GM23338 (cell line): ENCODE measurements at regions not wholly inside any gene's neighbourhood (a gene's known extent, or its start where the extent isn't known, plus 50 kb on each side); places are given as distances from the start of the nearest gene placed in this dataset.
A peak's percentile ranks its signal among the peaks of the same experiment; 100 is the strongest.

Experiments
- ATAC-seq: fragments of 200-7000 bp; cut with Tn5 transposase; 3 replicates; pipeline ENCODE4 v1.9.1; 2020
- DNase-seq: peaks from one replicate; pipeline ENCODE4 v3.0.0-alpha.2; 2015; ENCODE audit warnings: low spot score
- H2AFZ ChIP-seq: fragments of 200-600 bp; sonication (generic); 2 replicates; pipeline ENCODE4 v1.8.0; 2016; ENCODE audit warnings: antibody characterized with exemption, mild to moderate bottlenecking, moderate library complexity
- H3F3A ChIP-seq: fragments of 200-600 bp; sonication (generic); replicated peaks from 2 replicates; pipeline ENCODE4 v1.8.0; 2017; ENCODE audit warnings: antibody characterized with exemption, mixed run types, low read depth
- H3K27ac ChIP-seq: fragments of 200-600 bp; sonication (generic); 2 replicates; pipeline ENCODE4 v1.6.1; 2016; ENCODE audit warnings: low read depth
- H3K27me3 ChIP-seq: fragments of 200-600 bp; sonication (generic); 2 replicates; pipeline ENCODE4 v1.8.0; 2016; ENCODE audit warnings: mild to moderate bottlenecking, mixed run types, moderate library complexity; ENCODE audit not compliant: insufficient read depth
- H3K36me3 ChIP-seq: fragments of 200-600 bp; sonication (generic); 2 replicates; pipeline ENCODE4 v1.8.0; 2016; ENCODE audit warnings: mild to moderate bottlenecking; ENCODE audit not compliant: insufficient read depth
- H3K4me1 ChIP-seq: fragments of 200-600 bp; sonication (generic); 2 replicates; pipeline ENCODE4 v1.8.0; 2016; ENCODE audit warnings: mild to moderate bottlenecking, moderate library complexity; ENCODE audit not compliant: insufficient read depth
- H3K4me2 ChIP-seq: fragments of 200-600 bp; sonication (generic); 2 replicates; pipeline ENCODE4 v1.7.1; 2017; ENCODE audit warnings: mixed run types
- H3K4me3 ChIP-seq: fragments of 200-600 bp; sonication (generic); 2 replicates; pipeline ENCODE4 v1.6.1; 2016; ENCODE audit warnings: mixed run types
- H3K79me2 ChIP-seq: fragments of 200-600 bp; sonication (generic); replicated peaks from 2 replicates; pipeline ENCODE4 v1.8.0; 2017; ENCODE audit warnings: mild to moderate bottlenecking; ENCODE audit not compliant: insufficient read depth
- H3K9me2 ChIP-seq: fragments of 200-600 bp; sonication (generic); 2 replicates; pipeline ENCODE4 v1.8.0; 2017; ENCODE audit not compliant: insufficient read depth
- H4K20me1 ChIP-seq: fragments of 200-600 bp; sonication (generic); replicated peaks from 2 replicates; pipeline ENCODE4 v1.8.0; 2017; ENCODE audit warnings: mild to moderate bottlenecking; ENCODE audit not compliant: insufficient read depth
- H3K27ac Mint-ChIP-seq: 2 replicates; pipeline ENCODE4 v1.8.0; 2020; ENCODE audit warnings: inconsistent platforms, mild to moderate bottlenecking, moderate library complexity, mixed read lengths
- H3K27me3 Mint-ChIP-seq: 3 replicates; pipeline ENCODE4 v1.8.0; 2022; ENCODE audit warnings: low read depth, mild to moderate bottlenecking, moderate library complexity, mixed read lengths, inconsistent platforms; ENCODE audit not compliant: insufficient read depth, poor library complexity
- H3K36me3 Mint-ChIP-seq: 3 replicates; pipeline ENCODE4 v1.8.0; 2021; ENCODE audit warnings: low read depth, mild to moderate bottlenecking, inconsistent platforms, moderate library complexity, mixed read lengths
- H3K4me1 Mint-ChIP-seq: 3 replicates; pipeline ENCODE4 v1.8.0; 2020; ENCODE audit warnings: mild to moderate bottlenecking, inconsistent platforms, mixed read lengths
- H3K4me3 Mint-ChIP-seq: 3 replicates; pipeline ENCODE4 v1.8.0; 2021; ENCODE audit warnings: moderate library complexity, mild to moderate bottlenecking, inconsistent platforms, mixed read lengths
- H3K9me3 Mint-ChIP-seq: 3 replicates; pipeline ENCODE4 v1.8.0; 2020; ENCODE audit warnings: moderate library complexity, mild to moderate bottlenecking, inconsistent platforms, mixed read lengths
- CREB1 ChIP-seq: fragments of 250-450 bp; sonication (Bioruptor Pico); IDR thresholded peaks from 2 replicates; pipeline ENCODE4 v1.5.0; 2020; ENCODE audit warnings: low read depth, mild to moderate bottlenecking, moderate library complexity
- ETS1 ChIP-seq: IDR thresholded peaks from 2 replicates; pipeline ENCODE4 v1.6.1; 2016; ENCODE audit warnings: antibody characterized with exemption
- EZH2 ChIP-seq: fragments of 200-600 bp; sonication (generic); IDR thresholded peaks from one replicate; pipeline ENCODE4 v1.8.0; 2017; ENCODE audit warnings: antibody characterized with exemption, mild to moderate bottlenecking, low read depth; ENCODE audit not compliant: unreplicated experiment
- EZH2phosphoT487 ChIP-seq: fragments of 200-600 bp; sonication (generic); IDR thresholded peaks from one replicate; pipeline ENCODE4 v1.8.1; 2018; ENCODE audit warnings: antibody characterized with exemption; ENCODE audit not compliant: unreplicated experiment
- JUNB ChIP-seq: IDR thresholded peaks from one replicate; pipeline ENCODE4 v1.6.1; 2016; ENCODE audit warnings: antibody characterized with exemption; ENCODE audit not compliant: unreplicated experiment
- NANOG ChIP-seq: IDR thresholded peaks from 2 replicates; pipeline ENCODE4 v1.6.1; 2016; ENCODE audit warnings: antibody characterized with exemption, borderline replicate concordance
- STAT1 ChIP-seq: IDR thresholded peaks from one replicate; pipeline ENCODE4 v1.6.1; 2016; ENCODE audit warnings: antibody characterized with exemption; ENCODE audit not compliant: unreplicated experiment
- ZNF331 ChIP-seq: fragments of 250-450 bp; sonication (Bioruptor Pico); IDR thresholded peaks from 2 replicates; pipeline ENCODE4 v1.5.0; 2020; ENCODE audit warnings: low read depth, mild to moderate bottlenecking, moderate library complexity
- ZNF462 ChIP-seq: fragments of 250-450 bp; sonication (Bioruptor Pico); IDR thresholded peaks from 2 replicates; pipeline ENCODE4 v1.5.0; 2020; ENCODE audit warnings: mild to moderate bottlenecking, moderate library complexity
- TF ChIP-seq, protein P1 (sequence below): IDR thresholded peaks from one replicate; pipeline ENCODE4 v1.6.1; 2018; ENCODE audit warnings: antibody characterized with exemption; ENCODE audit not compliant: unreplicated experiment

DNA sequence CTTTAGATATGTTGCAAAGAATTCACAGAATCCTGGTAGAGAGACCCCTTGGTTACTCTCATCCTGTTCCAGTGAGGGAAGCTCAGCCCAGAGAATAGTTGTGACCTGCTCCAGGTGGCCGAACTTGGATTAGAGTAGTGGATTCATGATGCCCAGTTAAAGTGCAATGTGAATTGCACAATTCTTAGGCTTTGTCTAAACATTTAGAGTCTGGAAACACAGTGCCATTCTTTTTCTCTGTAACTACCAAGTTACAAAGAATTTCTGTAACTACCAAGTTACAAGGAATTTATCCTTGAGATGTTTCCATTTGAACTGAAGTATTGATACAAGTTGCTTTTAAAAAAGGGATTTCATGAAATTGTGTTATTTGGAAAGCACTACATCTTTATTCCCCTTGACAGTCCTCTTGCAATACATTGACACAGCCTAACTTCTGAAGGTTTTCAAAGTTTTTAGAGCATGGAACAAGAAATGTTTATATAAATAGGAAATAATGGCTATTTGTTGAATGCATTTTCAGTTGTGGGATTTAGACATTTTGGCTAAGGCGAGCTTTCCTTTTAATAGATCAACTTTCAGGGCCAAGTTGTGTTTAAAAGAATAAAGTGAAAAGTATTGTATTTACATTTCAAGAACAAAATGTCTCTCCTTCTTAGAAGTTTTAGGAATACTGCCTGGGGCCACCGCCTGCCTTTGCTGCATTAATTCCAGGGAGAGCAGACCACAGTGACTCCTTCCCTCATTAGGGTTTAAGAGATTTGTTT, 315.0 kb downstream of the LPIN1 start (continued):
- no peak for TF ChIP-seq ZNF462 (CRISPR knock-in tag)
- no peak for TF ChIP-seq JUNB
- no peak for TF ChIP-seq STAT1
- no peak for TF ChIP-seq EZH2
- TF ChIP-seq ETS1: no peak
- TF ChIP-seq NANOG: no peak
- TF ChIP-seq CREB1: no peak
- no peak for TF ChIP-seq ZNF331
- no peak for TF ChIP-seq EZH2phosphoT487

DNA sequence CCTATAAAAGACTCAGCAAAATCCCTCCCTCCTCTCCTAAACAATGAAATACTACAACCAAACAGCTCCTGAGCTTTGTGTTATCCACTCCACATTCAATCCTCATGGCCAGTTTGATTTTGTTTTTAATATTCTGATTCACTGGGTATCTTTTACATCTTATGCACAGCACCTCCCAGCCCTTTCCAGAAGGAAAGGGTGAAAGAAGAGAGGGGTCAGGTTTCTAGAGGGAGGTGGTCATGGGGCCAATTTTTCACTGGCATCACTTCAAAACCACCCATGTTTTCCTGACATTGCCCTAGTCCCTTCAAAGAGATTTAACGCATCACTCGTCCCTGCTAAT, 315.6 kb downstream of the LPIN1 start:
- Histone ChIP-seq H3K4me2 (no peak overlapping the region), H3K4me1 (no peaks in the 10 kb centered on the region), H2AFZ (0 out of 2 replicates have a peak overlapping the region, but pooled peaks have one; percentile 59), H3K9me2 (peaks cover 5% of the 10 kb centered on the region), H3K27me3 (no peaks in the 10 kb centered on the region), H3K36me3 (no peaks in the 10 kb centered on the region), H3K4me3 (no peak overlapping the region), H4K20me1 (no peaks in the 10 kb centered on the region), H3K79me2 (no peaks in the 10 kb centered on the region), H3F3A (no peaks in the 10 kb centered on the region), H3K27ac (no peak overlapping the region)
- Mint-ChIP-seq H3K9me3 (no peaks in the 10 kb centered on the region), H3K27me3 (no peaks in the 10 kb centered on the region), H3K4me3 (no peak overlapping the region), H3K36me3 (no peaks in the 10 kb centered on the region), H3K27ac (no peak overlapping the region), H3K4me1 (peaks cover 3% of the 10 kb centered on the region; the same call in 2 of the 3 replicates)
- ATAC-seq: no peak
- DNase-seq: no peak
- TF ChIP-seq, protein P1, sequence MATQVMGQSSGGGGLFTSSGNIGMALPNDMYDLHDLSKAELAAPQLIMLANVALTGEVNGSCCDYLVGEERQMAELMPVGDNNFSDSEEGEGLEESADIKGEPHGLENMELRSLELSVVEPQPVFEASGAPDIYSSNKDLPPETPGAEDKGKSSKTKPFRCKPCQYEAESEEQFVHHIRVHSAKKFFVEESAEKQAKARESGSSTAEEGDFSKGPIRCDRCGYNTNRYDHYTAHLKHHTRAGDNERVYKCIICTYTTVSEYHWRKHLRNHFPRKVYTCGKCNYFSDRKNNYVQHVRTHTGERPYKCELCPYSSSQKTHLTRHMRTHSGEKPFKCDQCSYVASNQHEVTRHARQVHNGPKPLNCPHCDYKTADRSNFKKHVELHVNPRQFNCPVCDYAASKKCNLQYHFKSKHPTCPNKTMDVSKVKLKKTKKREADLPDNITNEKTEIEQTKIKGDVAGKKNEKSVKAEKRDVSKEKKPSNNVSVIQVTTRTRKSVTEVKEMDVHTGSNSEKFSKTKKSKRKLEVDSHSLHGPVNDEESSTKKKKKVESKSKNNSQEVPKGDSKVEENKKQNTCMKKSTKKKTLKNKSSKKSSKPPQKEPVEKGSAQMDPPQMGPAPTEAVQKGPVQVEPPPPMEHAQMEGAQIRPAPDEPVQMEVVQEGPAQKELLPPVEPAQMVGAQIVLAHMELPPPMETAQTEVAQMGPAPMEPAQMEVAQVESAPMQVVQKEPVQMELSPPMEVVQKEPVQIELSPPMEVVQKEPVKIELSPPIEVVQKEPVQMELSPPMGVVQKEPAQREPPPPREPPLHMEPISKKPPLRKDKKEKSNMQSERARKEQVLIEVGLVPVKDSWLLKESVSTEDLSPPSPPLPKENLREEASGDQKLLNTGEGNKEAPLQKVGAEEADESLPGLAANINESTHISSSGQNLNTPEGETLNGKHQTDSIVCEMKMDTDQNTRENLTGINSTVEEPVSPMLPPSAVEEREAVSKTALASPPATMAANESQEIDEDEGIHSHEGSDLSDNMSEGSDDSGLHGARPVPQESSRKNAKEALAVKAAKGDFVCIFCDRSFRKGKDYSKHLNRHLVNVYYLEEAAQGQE: no peak
